ENCODE measurements at regions not wholly inside any gene's neighbourhood (a gene's known extent, or its start where the extent isn't known, plus 50 kb on each side); places are given as distances from the start of the nearest gene placed in this dataset.

- DNase-seq (ENCODE audit: low spot score): no peak
Measured at GRCh38 chr1:78247079-78247478, 201.3 kb downstream of the GIPC2 start.

GRCh38 chr1:78250201-78250600, 204.4 kb downstream of the GIPC2 start:
- DNase-seq (ENCODE audit: low spot score): no peak

- no peak for DNase-seq (ENCODE audit: low spot score)
Measured at GRCh38 chr1:78254517-78254916, 208.8 kb downstream of the GIPC2 start.

DNA sequence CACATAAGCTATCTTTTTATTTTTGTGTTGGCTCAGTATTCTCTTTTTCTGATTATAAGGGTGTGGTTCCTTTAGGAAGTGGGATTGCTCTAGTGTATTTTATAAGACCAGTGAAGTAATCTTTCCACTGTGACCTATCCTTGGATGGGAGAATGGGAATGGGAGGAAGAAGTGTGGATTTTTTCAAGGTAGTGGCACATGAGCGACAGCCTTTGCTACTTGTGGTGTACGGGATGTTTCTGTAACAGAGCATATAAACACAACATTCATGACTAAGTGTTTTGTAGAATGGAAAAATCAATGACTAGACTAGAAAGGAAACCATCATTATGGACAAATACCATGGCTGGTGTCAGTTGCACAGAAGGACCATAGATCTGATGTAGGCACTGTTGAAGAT, 209.6 kb downstream of the GIPC2 start:
- no peak for DNase-seq (ENCODE audit: low spot score)

DNA sequence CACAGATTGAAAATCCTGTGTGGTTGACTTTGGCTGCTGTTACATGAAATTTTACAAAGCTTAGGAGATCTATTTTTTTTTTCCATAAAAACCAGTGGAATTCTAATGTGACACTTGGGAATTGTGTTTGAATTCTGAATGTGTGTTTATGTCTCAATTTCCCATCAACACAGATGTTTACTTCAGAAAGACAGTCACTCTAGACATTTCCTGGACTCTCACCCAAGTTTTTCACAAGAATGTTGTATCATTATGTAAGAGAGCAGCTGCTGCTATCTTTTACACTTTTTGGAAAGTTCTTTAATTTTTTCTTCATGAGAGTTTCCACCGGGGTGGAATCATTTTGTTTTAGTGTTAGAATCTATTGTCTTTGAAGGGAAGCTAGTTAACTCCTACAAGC, 210.1 kb downstream of the GIPC2 start:
- DNase-seq (ENCODE audit: low spot score): no peak

GRCh38 chr1:78263459-78263858, 217.7 kb downstream of the GIPC2 start:
- no peak for DNase-seq (ENCODE audit: low spot score)

- DNase-seq (ENCODE audit: low spot score): no peak
Measured at GRCh38 chr1:78263946-78264345, 218.2 kb downstream of the GIPC2 start.

DNA sequence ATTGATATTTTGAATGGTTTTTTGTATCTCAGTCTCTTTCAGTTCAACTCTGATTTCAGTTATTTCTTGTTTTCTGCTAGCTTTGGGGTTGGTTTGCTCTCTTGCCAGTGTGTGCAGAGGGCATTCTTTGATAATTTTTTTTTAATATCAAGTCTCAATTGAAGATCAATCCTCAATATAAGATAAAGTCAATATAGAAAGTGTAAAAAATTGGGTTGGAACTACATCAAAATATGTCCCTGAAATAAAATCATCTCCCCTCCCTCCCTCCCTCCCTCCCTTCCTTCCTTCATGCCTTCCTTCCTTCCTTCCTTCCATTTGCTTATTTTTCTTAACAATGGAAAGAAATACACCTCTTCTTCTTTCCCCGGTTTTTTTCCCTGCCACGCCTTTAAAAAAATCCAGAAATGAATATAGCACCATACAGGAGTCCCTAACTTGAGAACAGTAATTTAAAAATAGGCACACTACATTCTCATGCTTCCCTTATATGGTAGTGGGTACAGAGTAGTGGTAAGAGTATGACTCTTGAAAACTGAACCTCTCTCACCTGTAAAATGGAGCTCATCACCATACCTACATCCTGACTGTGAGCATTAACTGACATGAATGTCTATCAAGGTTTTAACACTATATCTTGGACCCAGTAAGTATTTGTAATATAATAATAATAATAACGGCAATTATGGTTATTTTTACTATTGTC, 221.9 kb downstream of the GIPC2 start:
- no peak for DNase-seq (ENCODE audit: low spot score)

GRCh38 chr1:78269591-78269990, 221.2 kb upstream of the PTGFR start:
- no peak for DNase-seq (ENCODE audit: low spot score)

DNA sequence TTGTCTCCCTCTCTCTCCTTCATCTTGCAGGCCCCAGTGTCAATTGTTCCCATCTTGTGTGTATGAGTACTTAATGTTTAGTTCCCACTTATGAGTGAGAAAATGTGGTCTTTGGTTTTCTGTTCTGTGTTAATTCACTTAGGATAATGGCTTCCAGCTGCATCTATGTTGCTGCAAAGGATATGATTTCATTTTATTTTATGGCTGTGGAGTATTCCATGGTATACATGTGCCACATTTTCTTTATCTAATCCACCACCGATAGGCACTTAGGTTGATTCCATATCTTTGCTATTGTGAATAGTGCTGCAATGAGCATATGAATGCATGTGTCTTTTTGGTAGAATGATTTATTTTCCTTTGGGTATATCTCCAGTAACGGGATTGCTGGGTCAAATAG, 219.4 kb upstream of the PTGFR start:
- DNase-seq (ENCODE audit: low spot score): peak; percentile 59

- DNase-seq (ENCODE audit: low spot score): no peak
Measured at GRCh38 chr1:78274814-78275213, 216.0 kb upstream of the PTGFR start.

DNA sequence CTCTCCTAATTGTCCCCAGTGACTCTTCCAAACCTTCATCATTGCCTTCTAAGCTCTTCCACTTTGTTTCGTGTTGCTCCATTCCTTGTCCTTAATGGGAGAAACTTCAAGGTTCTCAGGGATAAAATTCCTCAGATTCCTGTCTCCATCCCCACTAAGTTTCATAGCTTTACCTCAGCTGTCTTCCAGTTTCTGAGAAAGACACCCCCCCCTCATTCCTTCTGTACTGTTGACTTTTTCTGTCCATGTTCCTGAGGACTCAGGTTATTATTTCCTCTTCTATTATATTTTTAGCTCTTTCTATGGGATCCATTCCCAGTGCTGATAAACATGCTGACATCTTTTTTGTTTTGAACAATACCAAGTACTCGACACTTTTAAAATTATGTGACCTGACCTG, 215.3 kb upstream of the PTGFR start:
- no peak for DNase-seq (ENCODE audit: low spot score)

GRCh38 chr1:78275906-78276685, 214.7 kb upstream of the PTGFR start:
- no peak for DNase-seq (ENCODE audit: low spot score)

- DNase-seq (ENCODE audit: low spot score): no peak
Measured at GRCh38 chr1:78277253-78277652, 213.5 kb upstream of the PTGFR start.

GRCh38 chr1:78279051-78279450, 211.7 kb upstream of the PTGFR start:
- DNase-seq (ENCODE audit: low spot score): no peak

- DNase-seq (ENCODE audit: low spot score): no peak
Measured at GRCh38 chr1:78280626-78281025, 210.1 kb upstream of the PTGFR start.

DNA sequence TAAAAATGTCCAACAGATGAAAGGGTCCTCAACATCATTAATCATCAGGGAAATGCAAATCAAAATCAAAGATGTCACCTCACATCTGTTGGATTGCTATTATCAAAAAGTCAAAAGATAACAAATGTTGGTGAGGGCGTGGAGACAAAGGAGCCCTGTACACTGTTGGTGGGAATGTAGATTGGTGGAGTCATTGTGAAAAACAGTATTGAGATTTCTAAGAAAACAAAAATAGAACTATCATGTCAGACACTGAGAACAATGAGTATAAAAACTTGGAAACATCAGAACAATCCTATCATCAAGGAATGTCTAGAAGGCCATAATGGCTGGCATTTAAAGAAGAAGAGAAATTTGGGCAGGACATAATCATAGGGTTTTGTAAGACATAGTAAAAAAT, 209.2 kb upstream of the PTGFR start:
- DNase-seq (ENCODE audit: low spot score): no peak

- peak; percentile 94 for DNase-seq (ENCODE audit: low spot score)
Measured at GRCh38 chr1:78283691-78284090, 207.1 kb upstream of the PTGFR start.

DNA sequence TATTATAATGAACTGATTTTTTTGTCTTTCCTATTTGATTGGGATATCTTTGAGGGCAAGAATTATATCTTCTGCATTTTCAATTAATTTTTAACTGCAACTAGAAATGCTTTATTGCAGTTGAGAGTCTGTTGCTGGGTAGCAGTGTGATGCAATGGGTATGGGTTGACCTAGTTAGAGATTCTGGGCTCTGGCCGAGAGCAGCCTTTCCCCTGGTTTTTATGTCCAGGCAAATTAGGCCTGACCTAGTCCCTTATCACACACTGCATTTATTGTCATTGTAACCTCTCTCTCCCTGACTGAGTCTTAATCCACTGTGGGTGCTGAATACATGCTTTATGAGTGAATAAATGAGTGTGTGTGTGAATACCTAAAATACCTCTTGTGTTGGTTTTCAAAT, 206.4 kb upstream of the PTGFR start:
- DNase-seq (ENCODE audit: low spot score): peak; percentile 79

DNA sequence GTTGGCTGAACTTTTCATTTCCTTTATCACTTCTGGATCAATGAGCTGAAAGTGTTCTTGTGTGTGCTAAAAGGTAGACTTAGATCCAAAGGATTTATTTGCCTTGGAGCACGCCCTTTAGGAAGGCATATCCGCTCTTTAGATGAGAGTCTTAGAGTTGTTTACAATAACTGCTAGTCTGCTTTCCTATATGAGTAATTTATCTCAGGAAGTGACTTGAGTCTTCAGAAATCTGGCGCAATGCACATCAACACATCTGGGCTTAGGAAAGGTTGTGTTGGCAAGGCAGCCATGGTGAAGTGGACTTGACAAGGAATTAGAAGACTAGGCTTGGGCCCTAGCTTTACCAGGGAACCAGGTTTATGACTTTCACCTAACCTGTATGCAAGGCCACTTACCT, 204.1 kb upstream of the PTGFR start:
- no peak for DNase-seq (ENCODE audit: low spot score)

GRCh38 chr1:78289603-78290002, 201.2 kb upstream of the PTGFR start:
- DNase-seq (ENCODE audit: low spot score): no peak

GRCh38 chr1:78291418-78291817, 199.4 kb upstream of the PTGFR start:
- peak; percentile 12 for DNase-seq (ENCODE audit: low spot score)

DNA sequence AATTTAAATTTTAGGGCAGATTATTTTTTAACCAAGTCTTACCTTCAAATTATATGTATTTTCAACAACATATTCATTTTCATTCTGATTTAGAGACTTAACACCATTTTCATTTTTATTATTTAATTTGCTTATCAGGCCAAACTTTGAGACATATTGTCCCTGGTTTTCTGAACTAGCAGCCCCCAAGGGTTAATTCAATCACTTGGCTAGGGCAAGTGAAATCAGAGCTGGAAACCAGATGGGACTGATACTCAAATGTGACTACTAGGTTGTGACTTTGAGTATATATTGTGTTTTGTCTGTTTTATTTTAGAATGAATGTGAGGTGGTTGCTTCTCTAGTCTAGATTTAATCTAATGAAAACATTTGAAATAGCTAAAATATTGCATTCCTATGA, 198.9 kb upstream of the PTGFR start:
- DNase-seq (ENCODE audit: low spot score): peak; percentile 75
